COLO668 (cell line): ENCODE measurements at regions not wholly inside any gene's neighbourhood (a gene's known extent, or its start where the extent isn't known, plus 50 kb on each side); places are given as distances from the start of the nearest gene placed in this dataset.
"Not testable (repeated sequence)": the region's sequence is repeated elsewhere in the genome, so short reads cannot be mapped to it uniquely, and the experiment has no call there.

Source experiments
- DNase-seq: peaks from one replicate; lab custom pipeline; 2025; ENCODE audit not compliant: unreplicated experiment; lab: John Stamatoyannopoulos, UW

- DNase-seq, result no peak
These were observed 801.1 kb upstream of the SLC35B3 start for GRCh38 chr6:9236443-9236842.

GRCh38 chr6:9233686-9234085 lies 798.3 kb upstream of the SLC35B3 start:
- no peak for DNase-seq

- DNase-seq, result no peak
These were observed 797.9 kb upstream of the SLC35B3 start for GRCh38 chr6:9233226-9233625.

- no peak for DNase-seq
These were observed 790.1 kb upstream of the SLC35B3 start for GRCh38 chr6:9225441-9225871.

GRCh38 chr6:9224539-9224938 lies 789.2 kb upstream of the SLC35B3 start:
- DNase-seq, result no peak

GRCh38 chr6:9213717-9214116 lies 778.4 kb upstream of the SLC35B3 start:
- DNase-seq, result not testable (repeated sequence)

- DNase-seq, result no peak
These were observed 773.6 kb upstream of the SLC35B3 start for GRCh38 chr6:9208966-9209365.

GRCh38 chr6:9205645-9206044 lies 770.3 kb upstream of the SLC35B3 start:
- no peak for DNase-seq

- no peak for DNase-seq
These were observed 768.8 kb upstream of the SLC35B3 start for GRCh38 chr6:9204171-9204570.

GRCh38 chr6:9200712-9201111 lies 765.4 kb upstream of the SLC35B3 start:
- no peak for DNase-seq

- DNase-seq, result no peak
These were observed 762.4 kb upstream of the SLC35B3 start for GRCh38 chr6:9197726-9198125.

- DNase-seq, result no peak
These were observed 760.0 kb upstream of the SLC35B3 start for GRCh38 chr6:9195322-9195721.

- DNase-seq, result no peak
These were observed 757.1 kb upstream of the SLC35B3 start for GRCh38 chr6:9192405-9192909.

- no peak for DNase-seq
These were observed 750.8 kb upstream of the SLC35B3 start for GRCh38 chr6:9186148-9186547.

- no peak for DNase-seq
These were observed 742.7 kb upstream of the SLC35B3 start for GRCh38 chr6:9178071-9178470.

GRCh38 chr6:9173229-9173628 lies 737.9 kb upstream of the SLC35B3 start:
- DNase-seq, result no peak

- no peak for DNase-seq
These were observed 736.8 kb upstream of the SLC35B3 start for GRCh38 chr6:9172096-9172495.

GRCh38 chr6:9168669-9169068 lies 733.3 kb upstream of the SLC35B3 start:
- no peak for DNase-seq

GRCh38 chr6:9161731-9162130 lies 726.4 kb upstream of the SLC35B3 start:
- no peak for DNase-seq

GRCh38 chr6:9159051-9159450 lies 723.7 kb upstream of the SLC35B3 start:
- no peak for DNase-seq

GRCh38 chr6:9155836-9156235 lies 720.5 kb upstream of the SLC35B3 start:
- no peak for DNase-seq

- no peak for DNase-seq
These were observed 707.8 kb upstream of the SLC35B3 start for GRCh38 chr6:9143140-9143539.

- DNase-seq, result no peak
These were observed 705.7 kb upstream of the SLC35B3 start for GRCh38 chr6:9140951-9141460.
